ENCODE measurements at regions not wholly inside any gene's neighbourhood (a gene's known extent, or its start where the extent isn't known, plus 50 kb on each side); places are given as distances from the start of the nearest gene placed in this dataset.

- DNase-seq (ENCODE audit: low spot score), result no peak
These were observed 290.0 kb upstream of the SHH start for GRCh38 chr7:156102267-156102666.

DNA sequence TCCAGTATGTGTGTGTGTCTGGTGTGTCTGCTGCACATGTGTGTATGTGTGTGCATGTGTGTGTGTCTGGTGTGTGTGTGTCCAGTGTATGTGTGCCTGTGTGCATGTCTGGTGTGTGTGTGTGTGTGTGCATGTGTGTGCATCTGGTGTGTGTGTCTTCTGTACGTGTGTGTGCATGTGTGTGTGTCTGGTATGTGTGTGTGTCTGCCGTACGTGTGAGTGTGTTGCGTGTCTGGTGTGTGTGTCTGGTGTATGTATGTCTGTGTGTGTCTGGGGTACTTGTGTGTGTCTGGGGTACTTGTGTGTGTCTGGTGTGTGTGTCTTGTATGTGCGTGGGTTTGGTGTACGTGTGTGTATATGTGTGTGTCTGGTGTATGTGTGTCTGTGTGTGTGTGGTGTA, 289.1 kb upstream of the SHH start:
- no peak for DNase-seq (ENCODE audit: low spot score)

DNA sequence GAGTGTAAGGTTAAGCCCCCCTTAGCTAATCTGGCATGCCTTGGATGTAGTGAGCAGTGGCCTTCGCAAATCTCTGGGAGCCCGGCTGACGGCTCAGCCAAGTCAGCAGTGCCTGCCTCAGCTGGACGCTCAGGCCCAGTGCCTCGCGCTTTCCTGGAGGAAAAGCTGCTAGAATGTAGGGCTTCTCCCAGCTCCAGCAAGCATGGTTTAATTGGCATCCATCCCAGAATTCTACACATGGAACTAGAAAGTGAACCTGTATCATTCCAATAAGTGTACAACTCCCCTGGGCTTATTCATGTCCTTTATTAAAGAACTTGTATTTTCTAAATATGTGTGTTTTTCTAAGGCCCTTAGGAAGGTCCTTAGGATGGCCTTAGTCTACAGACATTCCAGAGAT, 287.8 kb upstream of the SHH start:
- DNase-seq (ENCODE audit: low spot score), result no peak

DNA sequence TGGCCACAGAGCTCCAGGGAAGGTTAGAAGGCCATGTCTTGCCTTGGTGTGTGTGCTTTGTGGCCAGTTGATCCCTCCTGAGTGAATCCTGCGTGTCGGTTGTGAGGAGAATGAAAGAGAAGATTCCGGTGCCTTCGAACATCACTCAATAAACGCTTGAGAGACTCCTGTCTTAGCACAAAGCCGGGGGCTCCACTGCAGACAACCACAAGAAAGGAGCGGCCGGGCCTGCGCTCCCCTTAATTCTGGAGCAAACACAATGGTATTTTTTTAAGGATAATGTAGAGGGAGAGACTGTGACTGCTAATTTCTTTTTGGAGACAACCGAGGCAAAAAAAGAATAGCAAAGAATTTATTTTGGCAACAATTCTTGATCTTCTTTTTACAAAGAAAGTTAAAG, 286.8 kb upstream of the SHH start:
- no peak for DNase-seq (ENCODE audit: low spot score)

GRCh38 chr7:156096771-156097538, 284.7 kb upstream of the SHH start:
- no peak for DNase-seq (ENCODE audit: low spot score)

GRCh38 chr7:156095908-156096539, 283.8 kb upstream of the SHH start:
- DNase-seq (ENCODE audit: low spot score), result no peak

GRCh38 chr7:156094350-156095146, 282.3 kb upstream of the SHH start:
- no peak for DNase-seq (ENCODE audit: low spot score)

GRCh38 chr7:156092307-156092706, 280.0 kb upstream of the SHH start:
- no peak for DNase-seq (ENCODE audit: low spot score)

DNA sequence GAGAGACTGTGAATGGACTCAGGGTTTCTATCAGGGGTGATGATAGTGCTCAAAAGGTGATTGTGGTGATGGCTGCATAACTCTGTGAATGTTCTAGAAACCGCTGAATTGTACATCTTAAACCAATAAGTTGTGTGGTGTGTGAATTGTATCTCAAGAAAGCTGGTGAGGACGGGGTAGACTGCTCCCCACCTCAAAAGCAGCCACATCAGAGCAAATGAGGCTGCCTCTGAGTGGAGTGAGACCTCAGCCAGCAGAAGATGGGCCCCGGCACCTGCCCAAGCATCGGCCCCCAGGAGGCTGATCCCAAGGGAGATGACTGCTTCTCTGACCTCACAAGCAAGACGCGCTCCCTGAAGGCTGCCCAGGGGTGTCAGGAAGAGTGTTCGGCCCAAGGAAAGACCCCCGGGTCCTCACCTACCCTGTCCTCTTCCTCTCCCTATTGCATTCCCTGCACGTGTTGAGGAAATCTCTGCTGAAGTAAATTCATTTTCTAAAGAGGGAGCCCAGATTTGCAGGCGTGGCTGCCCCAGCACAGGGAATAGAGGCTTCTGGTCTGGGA, 279.3 kb upstream of the SHH start:
- DNase-seq (ENCODE audit: low spot score), result no peak

- DNase-seq (ENCODE audit: low spot score), result no peak
These were observed 278.7 kb upstream of the SHH start for GRCh38 chr7:156090988-156091387.

- DNase-seq (ENCODE audit: low spot score), result no peak
These were observed 277.0 kb upstream of the SHH start for GRCh38 chr7:156089222-156089621.

GRCh38 chr7:156088115-156088514, 275.9 kb upstream of the SHH start:
- DNase-seq (ENCODE audit: low spot score), result no peak

DNA sequence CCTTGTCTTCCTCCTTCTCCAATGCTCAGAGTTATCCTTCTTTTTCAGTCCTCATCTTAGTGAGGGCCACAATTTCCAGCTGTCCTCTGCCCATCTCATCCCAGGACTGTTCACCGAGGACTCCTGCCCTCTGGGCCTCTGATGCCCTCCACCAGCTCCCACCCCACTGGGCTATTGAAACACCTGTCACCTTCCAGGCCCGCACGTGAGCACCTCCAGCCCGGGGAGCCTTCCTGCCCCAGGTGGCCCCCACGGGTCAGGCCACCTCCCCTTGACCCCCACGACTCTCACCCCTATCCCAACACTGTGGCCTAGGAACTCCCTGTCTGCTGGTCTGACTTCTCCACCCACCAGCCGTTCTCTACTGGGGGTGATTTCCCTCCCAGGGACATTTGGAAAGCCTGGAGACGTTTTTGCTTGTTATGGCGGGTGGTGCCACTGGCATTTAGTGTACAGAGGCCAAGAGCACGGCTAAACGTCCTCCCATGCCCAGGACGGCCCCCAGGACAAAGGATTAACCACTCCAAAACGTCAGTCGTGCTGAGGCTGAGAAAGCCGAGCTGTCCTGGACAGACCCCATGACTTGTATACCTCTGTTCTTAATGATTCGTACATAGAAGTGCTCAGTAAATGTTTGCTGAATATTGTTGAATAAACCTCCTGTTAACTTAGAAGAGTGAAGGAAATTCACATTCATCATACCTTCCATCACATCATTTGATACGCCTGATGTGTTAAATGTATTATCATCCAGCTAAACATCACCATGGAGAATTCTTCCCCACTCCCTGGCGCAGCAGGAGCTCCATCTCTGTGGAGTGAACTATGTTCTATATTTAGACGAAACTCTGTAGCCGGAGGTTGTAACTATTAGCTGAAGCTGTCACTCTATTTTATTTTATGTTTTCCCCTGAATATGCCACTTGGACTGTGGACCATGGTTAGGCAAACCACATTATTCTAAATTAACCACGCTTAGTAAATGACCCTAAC, 270.1 kb upstream of the SHH start:
- no peak for DNase-seq (ENCODE audit: low spot score)

DNA sequence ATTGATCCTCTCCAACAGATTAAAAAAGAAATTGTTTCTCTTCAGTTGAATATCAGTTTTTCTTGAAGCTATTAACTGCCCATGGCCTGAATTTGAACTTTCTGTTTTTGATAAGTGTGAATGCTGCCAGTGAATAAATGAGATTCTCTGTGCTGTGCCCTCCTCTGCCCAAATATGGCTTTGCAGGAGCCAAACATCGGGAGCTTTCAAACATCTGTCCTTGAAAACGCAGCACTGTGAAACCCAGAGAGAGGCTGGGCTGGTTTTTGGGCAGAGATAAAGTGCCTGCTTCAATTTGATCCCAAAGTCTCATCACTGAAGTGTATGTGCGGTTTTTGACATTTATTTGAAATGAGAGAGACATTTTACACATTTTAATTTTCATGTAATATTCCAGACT, 268.3 kb upstream of the SHH start:
- DNase-seq (ENCODE audit: low spot score), result no peak

- no peak for DNase-seq (ENCODE audit: low spot score)
These were observed 267.8 kb upstream of the SHH start for GRCh38 chr7:156080046-156080445.

- DNase-seq (ENCODE audit: low spot score), result no peak
These were observed 266.9 kb upstream of the SHH start for GRCh38 chr7:156079156-156079555.

- no peak for DNase-seq (ENCODE audit: low spot score)
These were observed 262.8 kb upstream of the SHH start for GRCh38 chr7:156074982-156075615.

GRCh38 chr7:156074084-156074483, 261.8 kb upstream of the SHH start:
- no peak for DNase-seq (ENCODE audit: low spot score)

DNA sequence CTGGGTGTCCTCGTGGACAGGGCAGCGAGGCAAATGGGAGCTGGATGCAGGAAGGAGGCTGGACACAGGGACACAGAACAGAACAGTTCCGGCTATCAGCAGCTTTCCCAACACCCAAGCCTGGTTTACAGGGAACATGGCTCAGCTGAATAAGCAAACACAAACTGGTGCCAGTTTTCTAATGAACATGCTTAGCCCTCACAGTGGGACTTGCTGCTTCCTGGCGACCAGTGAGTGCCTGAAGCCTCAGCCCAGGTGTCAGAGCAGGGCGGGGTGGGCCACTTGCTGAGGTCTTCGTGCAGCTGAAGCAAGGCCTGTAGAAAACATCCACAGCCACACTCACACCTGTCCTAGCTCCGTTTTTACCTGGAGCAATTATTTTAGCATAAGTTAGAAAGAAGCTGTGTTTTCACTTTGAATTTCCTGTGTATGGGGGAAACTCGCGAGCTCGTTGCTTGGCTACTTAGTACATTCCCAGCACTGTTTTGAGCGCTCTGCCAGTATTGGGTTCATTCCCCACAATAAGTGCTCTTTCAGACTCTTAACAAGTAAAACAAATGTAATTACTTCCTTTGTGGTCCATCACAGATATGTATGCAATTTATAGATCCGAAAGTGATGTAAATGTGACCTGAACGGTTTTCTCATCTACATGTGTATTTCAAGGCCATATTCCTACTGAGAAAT, 261.2 kb upstream of the SHH start:
- DNase-seq (ENCODE audit: low spot score), result no peak

DNA sequence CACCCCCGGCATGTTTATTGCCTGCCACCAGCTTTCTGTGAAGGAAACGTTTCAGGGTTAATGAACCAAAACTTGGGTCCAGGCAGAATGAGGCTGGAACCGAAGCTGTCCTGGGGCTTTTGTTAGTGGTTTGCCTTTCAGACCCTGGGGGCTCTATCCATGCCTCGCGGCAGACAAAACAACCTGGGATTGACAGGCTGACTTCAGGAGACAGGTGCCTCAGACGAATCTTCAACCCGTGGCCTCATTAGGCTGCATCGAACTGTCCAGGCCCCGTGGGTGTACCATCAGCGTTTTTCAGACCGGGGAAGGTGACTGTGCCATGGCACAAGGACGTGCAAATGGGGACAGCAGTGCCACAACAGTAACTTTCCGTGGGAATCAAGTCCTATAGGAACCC, 259.3 kb upstream of the SHH start:
- no peak for DNase-seq (ENCODE audit: low spot score)

All from NAMALWA (cell line).